Astrocyte of the spinal cord (primary cell): ENCODE measurements at regions not wholly inside any gene's neighbourhood (a gene's known extent, or its start where the extent isn't known, plus 50 kb on each side); places are given as distances from the start of the nearest gene placed in this dataset.

Source experiments
- DNase-seq: peaks from one replicate; pipeline ENCODE4 v3.0.0; 2011; ENCODE audit warnings: low read depth, low spot score
- H3K4me3 ChIP-seq: 2 replicates; pipeline ENCODE4 v1.5.1; 2011; ENCODE audit warnings: low read depth, mild to moderate bottlenecking, low read length, moderate library complexity
- CTCF ChIP-seq: IDR thresholded peaks from 2 replicates; pipeline ENCODE4 v1.5.1; 2012; ENCODE audit warnings: low read depth, mild to moderate bottlenecking, low read length, inconsistent platforms
- in situ Hi-C: cut with HindIII; loops from 2 replicates; pipeline ENCODE4 v1.10.0; 2017; ENCODE audit warnings: low sequenced_read_pairs

- no peak for TF ChIP-seq CTCF
- no peak for DNase-seq
- H3K4me3 ChIP-seq = no peak overlapping the region
- in situ Hi-C loops = no loop called here
These were observed 90.1 kb upstream of the SIM2 start for GRCh38 chr21:36608897-36609225.

GRCh38 chr21:36609654-36610053 is 89.3 kb upstream of the SIM2 start:
- no peak for DNase-seq
- in situ Hi-C loops = no loop called here
- H3K4me3 ChIP-seq = no peak overlapping the region

GRCh38 chr21:36610201-36610600 is 88.7 kb upstream of the SIM2 start:
- no peak overlapping the region for H3K4me3 ChIP-seq
- TF ChIP-seq CTCF = no peak
- in situ Hi-C loops = no loop called here
- peak; percentile 28 for DNase-seq

More at GRCh38 chr21:36609654-36610053, 89.3 kb upstream of the SIM2 start:
- no peak for TF ChIP-seq CTCF

- no peak for DNase-seq
- in situ Hi-C loops = no loop called here
- no peak overlapping the region for H3K4me3 ChIP-seq
- TF ChIP-seq CTCF = no peak
These were observed 88.0 kb upstream of the SIM2 start for GRCh38 chr21:36610935-36611334.

GRCh38 chr21:36611379-36611778 is 87.5 kb upstream of the SIM2 start:
- in situ Hi-C loops = no loop called here
- H3K4me3 ChIP-seq = no peak overlapping the region
- DNase-seq = no peak
- no peak for TF ChIP-seq CTCF

- no peak for TF ChIP-seq CTCF
- peak; percentile 67 for DNase-seq
- no peak overlapping the region for H3K4me3 ChIP-seq
- in situ Hi-C loops = no loop called here
These were observed 85.9 kb upstream of the SIM2 start for GRCh38 chr21:36613059-36613458.

- TF ChIP-seq CTCF = no peak
- DNase-seq = no peak
- in situ Hi-C loops = no loop called here
- no peak overlapping the region for H3K4me3 ChIP-seq
These were observed 85.4 kb upstream of the SIM2 start for GRCh38 chr21:36613554-36613953.
